Gastrocnemius medialis (tissue), 4 donors: ENCODE measurements at regions not wholly inside any gene's neighbourhood (a gene's known extent, or its start where the extent isn't known, plus 50 kb on each side); places are given as distances from the start of the nearest gene placed in this dataset.

Experiments
- POLR2A ChIP-seq, 2 donors: fragments of 450-650 bp; IDR thresholded peaks; one replicate each; pipeline ENCODE4 v1.6.1; 2017; ENCODE audit warnings: antibody characterized with exemption in 2 of 2, mild to moderate bottlenecking in 2 of 2, moderate library complexity in 2 of 2
- TF ChIP-seq, protein P1 (sequence below), 5 experiments: fragments of 450-650 bp in 3 of 5; fragments of 200-600 bp in 2 of 5; sonication (generic) in 2 of 5; IDR thresholded peaks in 4 of 5; conservative IDR thresholded peaks in 1 of 5; 1 replicate in 4 of 5; 2 replicates in 1 of 5; pipeline ENCODE4 v1.5.1; 2016 to 2019; ENCODE audit warnings: antibody characterized with exemption in 5 of 5, mild to moderate bottlenecking in 3 of 5, moderate library complexity in 3 of 5

- TF ChIP-seq, protein P1, sequence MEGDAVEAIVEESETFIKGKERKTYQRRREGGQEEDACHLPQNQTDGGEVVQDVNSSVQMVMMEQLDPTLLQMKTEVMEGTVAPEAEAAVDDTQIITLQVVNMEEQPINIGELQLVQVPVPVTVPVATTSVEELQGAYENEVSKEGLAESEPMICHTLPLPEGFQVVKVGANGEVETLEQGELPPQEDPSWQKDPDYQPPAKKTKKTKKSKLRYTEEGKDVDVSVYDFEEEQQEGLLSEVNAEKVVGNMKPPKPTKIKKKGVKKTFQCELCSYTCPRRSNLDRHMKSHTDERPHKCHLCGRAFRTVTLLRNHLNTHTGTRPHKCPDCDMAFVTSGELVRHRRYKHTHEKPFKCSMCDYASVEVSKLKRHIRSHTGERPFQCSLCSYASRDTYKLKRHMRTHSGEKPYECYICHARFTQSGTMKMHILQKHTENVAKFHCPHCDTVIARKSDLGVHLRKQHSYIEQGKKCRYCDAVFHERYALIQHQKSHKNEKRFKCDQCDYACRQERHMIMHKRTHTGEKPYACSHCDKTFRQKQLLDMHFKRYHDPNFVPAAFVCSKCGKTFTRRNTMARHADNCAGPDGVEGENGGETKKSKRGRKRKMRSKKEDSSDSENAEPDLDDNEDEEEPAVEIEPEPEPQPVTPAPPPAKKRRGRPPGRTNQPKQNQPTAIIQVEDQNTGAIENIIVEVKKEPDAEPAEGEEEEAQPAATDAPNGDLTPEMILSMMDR (IDR thresholded peaks at IDR 0.05 in 4 of 5, conservative IDR thresholded peaks at IDR 0.05 in 1 of 5): no peak
- no peak for TF ChIP-seq POLR2A (IDR thresholded peaks at IDR 0.05)
Measured at GRCh38 chr2:216959433-216959832, 99.6 kb upstream of the TNP1 start.
